IPS-15b (cell line): ENCODE measurements at regions not wholly inside any gene's neighbourhood (a gene's known extent, or its start where the extent isn't known, plus 50 kb on each side); places are given as distances from the start of the nearest gene placed in this dataset.

ENCODE experiments used
- H3K27me3 ChIP-seq: one replicate; pipeline ENCODE4 v1.6.1; 2013; ENCODE audit warnings: low read length; ENCODE audit not compliant: control insufficient read depth, insufficient read depth
- H3K36me3 ChIP-seq: one replicate; pipeline ENCODE4 v1.6.1; 2013; ENCODE audit warnings: low read length; ENCODE audit not compliant: control insufficient read depth, insufficient read depth
- H3K4me1 ChIP-seq: one replicate; pipeline ENCODE4 v1.6.1; 2013; ENCODE audit warnings: mild to moderate bottlenecking, low read length; ENCODE audit not compliant: control insufficient read depth, insufficient read depth
- H3K4me3 ChIP-seq: one replicate; pipeline ENCODE4 v1.5.1; 2013; ENCODE audit warnings: low read depth, low read length
- H3K9ac ChIP-seq: one replicate; pipeline ENCODE4 v1.6.1; 2013; ENCODE audit warnings: low read depth, mild to moderate bottlenecking, low read length
- H3K9me3 ChIP-seq: one replicate; pipeline ENCODE4 v1.6.1; 2013; ENCODE audit warnings: mild to moderate bottlenecking, low read length; ENCODE audit not compliant: control insufficient read depth, insufficient read depth

DNA sequence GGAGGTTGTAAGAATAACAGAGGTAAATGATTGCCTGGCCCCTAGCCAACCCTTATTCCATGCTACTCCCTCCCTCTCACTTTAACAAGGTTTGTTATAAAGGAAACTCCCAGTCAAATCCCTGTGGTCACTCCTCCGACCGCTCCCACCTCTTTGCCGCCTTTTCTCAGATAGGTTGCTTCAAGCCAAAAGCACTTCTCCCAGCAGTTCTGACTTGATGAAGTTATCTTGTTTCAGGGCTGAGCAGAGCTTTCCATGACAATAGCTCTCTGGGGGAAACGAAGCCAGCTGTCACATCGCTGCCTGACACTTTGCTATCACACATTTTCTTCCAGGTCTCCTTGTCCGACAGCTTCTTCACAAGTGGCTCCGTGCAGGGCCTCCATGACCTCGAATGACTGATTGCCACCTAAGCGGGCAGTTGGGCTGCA, 278.6 kb downstream of the HAPSTR1 start:
- Histone ChIP-seq H3K9me3 (no peaks in the 10 kb centered on the region), H3K4me3 (no peak overlapping the region), H3K9ac (no peak overlapping the region), H3K4me1 (peaks cover 6% of the 10 kb centered on the region), H3K36me3 (no peaks in the 10 kb centered on the region), H3K27me3 (no peaks in the 10 kb centered on the region)

GRCh38 chr16:9371713-9372448, 280.4 kb downstream of the HAPSTR1 start:
- Histone ChIP-seq H3K27me3 (no peaks in the 10 kb centered on the region), H3K4me1 (peaks cover 6% of the 10 kb centered on the region), H3K9me3 (no peaks in the 10 kb centered on the region), H3K4me3 (no peak overlapping the region), H3K9ac (no peak overlapping the region), H3K36me3 (no peaks in the 10 kb centered on the region)

GRCh38 chr16:9372934-9373890, 281.8 kb downstream of the HAPSTR1 start:
- no peaks in the 10 kb centered on the region for H3K27me3 ChIP-seq
- H3K4me3 ChIP-seq = no peak overlapping the region
- no peaks in the 10 kb centered on the region for H3K36me3 ChIP-seq
- H3K9ac ChIP-seq = no peak overlapping the region
- H3K4me1 ChIP-seq = peaks cover 6% of the 10 kb centered on the region
- no peaks in the 10 kb centered on the region for H3K9me3 ChIP-seq

GRCh38 chr16:9374061-9374460, 282.6 kb downstream of the HAPSTR1 start:
- H3K9ac ChIP-seq = no peak overlapping the region
- no peaks in the 10 kb centered on the region for H3K9me3 ChIP-seq
- no peaks in the 10 kb centered on the region for H3K36me3 ChIP-seq
- no peak overlapping the region for H3K4me3 ChIP-seq
- H3K27me3 ChIP-seq = no peaks in the 10 kb centered on the region
- peaks cover 6% of the 10 kb centered on the region for H3K4me1 ChIP-seq

- Histone ChIP-seq H3K27me3 (no peaks in the 10 kb centered on the region), H3K9ac (no peak overlapping the region), H3K4me1 (no peaks in the 10 kb centered on the region), H3K9me3 (no peaks in the 10 kb centered on the region), H3K4me3 (no peak overlapping the region), H3K36me3 (no peaks in the 10 kb centered on the region)
These were observed 287.4 kb downstream of the HAPSTR1 start for GRCh38 chr16:9378876-9379275.

DNA sequence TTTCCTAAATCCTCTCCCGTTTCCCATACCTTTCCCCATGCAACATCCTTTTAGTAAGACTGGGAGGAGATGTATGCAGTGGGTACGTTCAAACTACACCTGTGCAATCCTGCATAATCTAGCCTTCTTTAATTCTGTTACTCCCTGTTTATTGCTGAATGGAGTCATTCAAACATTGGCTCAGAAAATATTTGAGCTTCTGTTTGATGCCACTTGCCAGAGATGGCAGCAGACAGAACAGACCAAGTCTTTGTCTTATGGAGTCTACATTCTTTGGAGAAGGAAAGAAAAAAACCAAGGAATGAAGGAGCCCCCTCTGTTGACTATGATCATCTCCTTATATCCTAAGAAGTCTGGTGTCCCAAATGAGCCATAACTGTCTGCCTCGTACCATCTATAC, 288.8 kb downstream of the HAPSTR1 start:
- Histone ChIP-seq H3K9me3 (no peaks in the 10 kb centered on the region), H3K4me3 (no peak overlapping the region), H3K9ac (no peak overlapping the region), H3K36me3 (no peaks in the 10 kb centered on the region), H3K27me3 (no peaks in the 10 kb centered on the region), H3K4me1 (no peaks in the 10 kb centered on the region)

DNA sequence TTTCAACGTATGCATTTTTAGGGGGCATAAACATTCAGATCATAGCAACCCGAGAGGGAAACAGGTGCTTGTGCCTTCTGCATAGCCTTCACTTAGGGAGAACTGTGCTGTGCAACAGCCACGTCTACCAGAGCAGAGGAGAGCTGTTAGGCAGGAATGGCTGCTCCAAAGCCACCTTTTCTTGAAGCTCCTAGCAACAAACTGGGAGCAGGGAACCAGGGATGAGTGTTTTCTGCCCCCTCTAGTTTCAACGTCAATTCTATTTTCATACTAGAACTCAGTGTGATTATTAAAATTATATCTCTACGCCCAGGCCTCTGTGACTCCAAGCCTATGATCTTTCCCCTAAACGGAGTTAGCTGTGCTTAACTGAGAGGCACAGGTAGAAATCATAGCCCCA, 290.0 kb downstream of the HAPSTR1 start:
- no peak overlapping the region for H3K4me3 ChIP-seq
- no peak overlapping the region for H3K9ac ChIP-seq
- no peaks in the 10 kb centered on the region for H3K27me3 ChIP-seq
- no peaks in the 10 kb centered on the region for H3K36me3 ChIP-seq
- no peaks in the 10 kb centered on the region for H3K4me1 ChIP-seq
- no peaks in the 10 kb centered on the region for H3K9me3 ChIP-seq

GRCh38 chr16:9381905-9382304, 290.5 kb downstream of the HAPSTR1 start:
- Histone ChIP-seq H3K4me3 (no peak overlapping the region), H3K36me3 (no peaks in the 10 kb centered on the region), H3K9ac (no peak overlapping the region), H3K4me1 (no peaks in the 10 kb centered on the region), H3K27me3 (no peaks in the 10 kb centered on the region), H3K9me3 (no peaks in the 10 kb centered on the region)

DNA sequence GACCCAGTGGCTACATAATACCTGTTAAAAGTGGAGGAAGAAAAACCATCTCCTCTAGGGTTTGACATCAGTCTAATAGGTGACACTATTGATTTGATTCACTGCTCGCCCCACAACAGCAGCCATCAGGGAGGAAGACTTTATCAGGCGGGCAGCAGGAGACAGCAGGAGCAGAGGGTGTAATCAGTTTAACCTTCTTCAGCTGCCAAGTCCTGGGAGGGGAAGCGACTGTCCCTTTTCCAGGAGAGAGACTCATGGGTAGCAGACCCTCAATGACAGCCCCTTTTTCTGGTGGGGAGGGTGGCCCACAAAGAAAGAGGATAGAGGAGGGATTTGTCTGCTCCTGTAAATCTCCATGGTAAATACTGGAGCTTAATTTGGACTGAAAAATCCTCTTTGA, 291.8 kb downstream of the HAPSTR1 start:
- no peak overlapping the region for H3K9ac ChIP-seq
- H3K27me3 ChIP-seq = no peaks in the 10 kb centered on the region
- no peak overlapping the region for H3K4me3 ChIP-seq
- no peaks in the 10 kb centered on the region for H3K9me3 ChIP-seq
- no peaks in the 10 kb centered on the region for H3K36me3 ChIP-seq
- H3K4me1 ChIP-seq = no peaks in the 10 kb centered on the region

GRCh38 chr16:9384141-9384540, 292.7 kb downstream of the HAPSTR1 start:
- Histone ChIP-seq H3K4me1 (no peaks in the 10 kb centered on the region), H3K9me3 (no peaks in the 10 kb centered on the region), H3K27me3 (no peaks in the 10 kb centered on the region), H3K9ac (no peak overlapping the region), H3K4me3 (no peak overlapping the region), H3K36me3 (no peaks in the 10 kb centered on the region)

DNA sequence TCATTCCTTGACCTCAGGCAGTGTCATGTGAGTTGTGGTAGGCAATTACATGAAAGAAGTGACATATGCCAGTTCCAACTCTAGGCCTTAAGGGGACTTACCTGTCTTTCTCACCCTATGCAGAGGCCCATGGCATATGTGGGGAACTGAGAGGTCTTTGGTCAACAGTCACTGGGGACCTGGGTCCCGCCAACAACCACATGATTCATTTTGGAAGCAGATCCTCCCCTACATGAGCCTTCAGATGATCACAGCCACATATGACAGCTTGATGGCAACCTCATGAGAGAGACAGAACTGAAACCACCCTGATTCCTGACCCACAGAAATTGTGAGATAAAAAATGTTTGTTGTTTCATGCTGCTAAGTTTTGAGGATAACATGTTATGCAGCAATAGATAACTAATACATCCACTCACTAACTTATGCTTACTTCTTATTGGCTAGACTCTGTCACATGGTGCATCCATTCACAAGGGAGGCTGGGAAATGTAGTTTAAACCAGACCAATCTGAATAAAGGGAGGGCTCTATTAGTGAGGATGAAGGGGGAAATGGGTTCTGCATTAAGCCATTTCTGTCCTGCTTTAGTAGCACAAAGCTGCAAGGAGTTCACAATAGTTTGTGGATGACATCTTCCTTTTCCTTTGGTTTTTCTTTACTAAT, 298.2 kb downstream of the HAPSTR1 start:
- no peak overlapping the region for H3K4me3 ChIP-seq
- H3K27me3 ChIP-seq = no peaks in the 10 kb centered on the region
- no peaks in the 10 kb centered on the region for H3K4me1 ChIP-seq
- no peaks in the 10 kb centered on the region for H3K9me3 ChIP-seq
- H3K9ac ChIP-seq = no peak overlapping the region
- no peaks in the 10 kb centered on the region for H3K36me3 ChIP-seq
